DND-41 (cell line): ENCODE measurements at regions not wholly inside any gene's neighbourhood (a gene's known extent, or its start where the extent isn't known, plus 50 kb on each side); places are given as distances from the start of the nearest gene placed in this dataset.

Source experiments
- ATAC-seq: fragments of 200-7000 bp; cut with Tn5 transposase; 3 replicates; pipeline ENCODE4 v1.9.1; 2021; ENCODE audit warnings: low read depth; ENCODE audit not compliant: insufficient read depth
- DNase-seq: peaks from one replicate; pipeline ENCODE4 v3.0.0-alpha.2; 2020
- H2AFZ ChIP-seq: 2 replicates; pipeline ENCODE4 v1.6.0; 2012; ENCODE audit warnings: low read depth, low read length
- H3K27ac ChIP-seq: 2 replicates; pipeline ENCODE4 v1.5.1; 2012; ENCODE audit warnings: low read length, inconsistent platforms
- H3K27me3 ChIP-seq: fragments of 200-600 bp; sonication (generic); 2 replicates; pipeline ENCODE4 v1.6.0; 2012; ENCODE audit warnings: low read length, mild to moderate bottlenecking, inconsistent platforms; ENCODE audit not compliant: insufficient read depth, poor library complexity
- H3K36me3 ChIP-seq: 2 replicates; pipeline ENCODE4 v1.5.1; 2012; ENCODE audit warnings: low read length, inconsistent platforms; ENCODE audit not compliant: insufficient read depth
- H3K4me1 ChIP-seq: 2 replicates; pipeline ENCODE4 v1.5.1; 2012; ENCODE audit warnings: mild to moderate bottlenecking, low read length; ENCODE audit not compliant: insufficient read depth
- H3K4me2 ChIP-seq: 2 replicates; pipeline ENCODE4 v1.6.0; 2012; ENCODE audit warnings: mild to moderate bottlenecking, moderate library complexity, low read length, inconsistent platforms; ENCODE audit not compliant: insufficient read depth
- H3K4me3 ChIP-seq, 2 experiments: fragments of 200-600 bp in 1 of 2; shearing (Covaris generic) in 1 of 2; 2 replicates each; pipeline ENCODE4 v1.5.1; 2012 to 2016; ENCODE audit warnings: inconsistent platforms in 2 of 2, low read length in 2 of 2, mild to moderate bottlenecking in 2 of 2, low read depth in 1 of 2, moderate library complexity in 1 of 2
- H3K79me2 ChIP-seq: 2 replicates; pipeline ENCODE4 v1.6.0; 2012; ENCODE audit warnings: low read length, inconsistent platforms; ENCODE audit not compliant: insufficient read depth
- H3K9ac ChIP-seq: 2 replicates; pipeline ENCODE4 v1.6.0; 2012; ENCODE audit warnings: low read depth, mild to moderate bottlenecking, inconsistent platforms, low read length, moderate library complexity
- H3K9me3 ChIP-seq: 2 replicates; pipeline ENCODE4 v1.5.1; 2012; ENCODE audit warnings: low read length, moderate library complexity, mild to moderate bottlenecking, inconsistent platforms; ENCODE audit not compliant: insufficient read depth, severe bottlenecking
- H4K20me1 ChIP-seq: 2 replicates; pipeline ENCODE4 v1.6.0; 2012; ENCODE audit warnings: low read length; ENCODE audit not compliant: insufficient read depth
- CTCF ChIP-seq: IDR thresholded peaks from 2 replicates; pipeline ENCODE4 v1.5.1; 2012; ENCODE audit warnings: borderline replicate concordance, low read length, moderate library complexity, mild to moderate bottlenecking; ENCODE audit not compliant: poor library complexity, severe bottlenecking; ENCODE audit errors: extremely low read depth
- EZH2 ChIP-seq: IDR thresholded peaks from 3 replicates; pipeline ENCODE4 v1.6.1; 2012; ENCODE audit warnings: borderline replicate concordance, low read depth, mild to moderate bottlenecking, moderate library complexity, low read length, inconsistent platforms; ENCODE audit not compliant: severe bottlenecking

DNA sequence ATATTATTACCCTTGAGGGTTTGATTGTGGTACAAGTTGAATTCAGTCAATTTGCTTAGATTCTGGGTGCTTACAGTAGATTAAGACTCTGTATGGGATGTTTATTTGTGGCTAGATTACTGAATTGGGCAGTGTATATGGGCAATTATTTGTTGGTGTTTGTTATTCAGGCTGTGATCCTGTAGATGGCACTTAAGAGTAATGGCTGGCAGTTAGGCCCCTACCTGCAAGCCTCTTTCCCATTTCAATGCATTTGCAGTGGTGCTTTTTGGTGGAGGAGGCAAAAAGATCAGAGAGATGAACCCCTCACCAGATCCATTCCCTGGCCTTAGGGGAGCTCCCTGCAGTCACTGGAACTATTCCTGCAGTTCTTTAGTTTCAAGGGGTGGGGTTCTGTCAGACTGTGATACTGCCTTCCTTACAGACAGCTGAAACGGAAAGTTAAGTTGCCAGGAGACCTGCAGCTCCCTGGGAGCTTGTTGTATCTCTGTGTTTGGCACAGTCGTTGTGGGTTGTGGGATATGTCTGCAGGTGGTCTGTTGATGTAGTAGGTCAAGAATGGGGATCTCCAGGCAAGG lies 199.5 kb downstream of the AASDHPPT start:
- Histone ChIP-seq H3K9me3 (peaks cover 2% of the 10 kb centered on the region), H3K4me3 (no peak overlapping the region), H3K4me1 (peaks cover 14% of the 10 kb centered on the region), H3K27ac (peak overlapping the region; percentile 37), H3K36me3 (no peaks in the 10 kb centered on the region), H2AFZ (peak overlapping the region; percentile 5), H3K79me2 (no peaks in the 10 kb centered on the region), H4K20me1 (no peaks in the 10 kb centered on the region), H3K9ac (no peak overlapping the region), H3K4me2 (no peak overlapping the region), H3K27me3 (no peaks in the 10 kb centered on the region)
- ATAC-seq (peak; percentile 81), DNase-seq (peak; percentile 25)
- TF ChIP-seq EZH2 = no peak
- peak; percentile 66 for TF ChIP-seq CTCF

- Histone ChIP-seq H3K9me3 (peaks cover 2% of the 10 kb centered on the region), H3K36me3 (no peaks in the 10 kb centered on the region), H4K20me1 (no peaks in the 10 kb centered on the region), H3K27ac (peak overlapping the region; percentile 37), H3K4me2 (no peak overlapping the region), H3K4me3 (no peak overlapping the region), H3K9ac (no peak overlapping the region), H3K27me3 (no peaks in the 10 kb centered on the region), H3K4me1 (peaks cover 14% of the 10 kb centered on the region), H3K79me2 (no peaks in the 10 kb centered on the region), H2AFZ (peak overlapping the region; percentile 5)
- no peak for TF ChIP-seq CTCF
- DNase-seq = no peak
- no peak for ATAC-seq
Observed at GRCh38 chr11:106277484-106277883, 200.0 kb downstream of the AASDHPPT start.

- Histone ChIP-seq H3K9ac (no peak overlapping the region), H4K20me1 (no peaks in the 10 kb centered on the region), H3K4me3 (no peak overlapping the region), H3K4me2 (no peak overlapping the region), H3K36me3 (no peaks in the 10 kb centered on the region), H3K27ac (no peak overlapping the region), H2AFZ (no peak overlapping the region), H3K9me3 (peaks cover 2% of the 10 kb centered on the region), H3K4me1 (peaks cover 14% of the 10 kb centered on the region), H3K79me2 (no peaks in the 10 kb centered on the region), H3K27me3 (no peaks in the 10 kb centered on the region)
- no peak for TF ChIP-seq EZH2
- no peak for TF ChIP-seq CTCF
- no peak for ATAC-seq
- no peak for DNase-seq
Observed at GRCh38 chr11:106278391-106278790, 200.9 kb downstream of the AASDHPPT start.

GRCh38 chr11:106280036-106280435 lies 202.6 kb downstream of the AASDHPPT start:
- DNase-seq (no peak), ATAC-seq (no peak)
- Histone ChIP-seq H3K4me1 (peaks cover 14% of the 10 kb centered on the region), H3K9ac (no peak overlapping the region), H3K9me3 (peaks cover under 1% of the 10 kb centered on the region), H3K79me2 (no peaks in the 10 kb centered on the region), H3K4me3 (no peak overlapping the region), H4K20me1 (no peaks in the 10 kb centered on the region), H2AFZ (0 out of 2 replicates have a peak overlapping the region, but pooled peaks have one; percentile 28), H3K4me2 (no peak overlapping the region), H3K27ac (no peak overlapping the region), H3K27me3 (no peaks in the 10 kb centered on the region), H3K36me3 (no peaks in the 10 kb centered on the region)
- TF ChIP-seq EZH2 (no peak), CTCF (no peak)
